GM19099 (cell line): ENCODE measurements at regions not wholly inside any gene's neighbourhood (a gene's known extent, or its start where the extent isn't known, plus 50 kb on each side); places are given as distances from the start of the nearest gene placed in this dataset.
A peak's percentile ranks its signal among the peaks of the same experiment; 100 is the strongest.

Experiments
- POLR2A ChIP-seq: IDR thresholded peaks from 3 replicates; pipeline ENCODE4 v1.6.1; 2011; ENCODE audit warnings: low read depth; ENCODE audit not compliant: insufficient read length; ENCODE audit errors: extremely low read depth

DNA sequence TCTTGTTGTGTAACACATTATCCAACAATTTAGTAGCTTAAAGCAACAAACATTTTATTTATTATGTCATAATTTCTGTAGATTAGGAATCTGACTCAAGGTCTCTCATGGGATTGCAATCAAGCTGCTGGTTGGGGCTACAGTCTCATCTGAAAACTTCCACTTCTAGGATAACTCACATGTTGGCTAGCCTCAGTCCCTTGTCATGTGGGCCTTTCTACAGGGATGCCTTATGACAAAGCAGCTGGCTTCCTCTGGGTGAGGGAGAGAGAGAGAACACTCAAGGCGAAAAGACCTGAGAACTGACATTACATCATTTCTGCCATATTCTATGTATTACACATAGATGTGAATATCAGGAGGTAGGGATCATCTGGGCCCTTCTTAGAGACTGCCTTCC is 317.9 kb upstream of the VRK2 start:
- no peak for TF ChIP-seq POLR2A

DNA sequence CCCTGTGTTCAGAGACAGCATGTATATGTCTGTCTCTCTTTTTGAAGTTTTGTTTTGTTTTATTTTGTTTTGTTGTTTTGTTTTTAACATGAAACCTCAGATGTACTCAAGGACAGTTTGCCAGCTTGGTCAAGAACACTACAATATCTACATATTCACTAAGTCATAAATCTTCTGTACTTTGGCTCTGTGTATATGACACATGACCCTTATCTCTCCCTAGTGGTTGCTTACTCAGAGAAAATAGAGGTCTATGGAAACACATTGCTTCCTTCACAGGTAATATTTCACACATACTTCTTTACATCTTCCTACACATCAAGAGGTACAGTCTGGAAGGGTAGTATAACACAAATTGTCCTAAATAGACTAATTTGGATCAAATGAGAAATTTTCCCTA is 312.6 kb upstream of the VRK2 start:
- no peak for TF ChIP-seq POLR2A

DNA sequence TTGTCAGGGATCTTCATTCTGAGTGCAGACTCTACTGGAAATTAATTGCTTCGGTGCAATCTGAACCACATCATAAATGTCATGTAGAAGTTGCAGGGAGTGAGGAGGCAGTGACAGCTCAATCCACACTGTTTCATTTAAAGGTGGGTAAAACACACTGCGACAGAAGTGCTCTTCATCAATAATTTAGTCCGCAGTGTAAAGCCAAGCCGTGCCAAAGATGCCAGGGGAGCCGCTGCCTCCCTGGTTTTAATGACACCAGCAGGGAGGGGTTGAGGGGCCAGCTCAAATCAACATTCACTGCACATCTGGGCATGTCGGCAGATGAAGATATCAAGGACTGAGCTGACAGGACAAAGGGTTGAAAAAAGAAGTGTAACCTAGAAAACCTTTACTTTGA is 305.7 kb upstream of the VRK2 start:
- TF ChIP-seq POLR2A: no peak

DNA sequence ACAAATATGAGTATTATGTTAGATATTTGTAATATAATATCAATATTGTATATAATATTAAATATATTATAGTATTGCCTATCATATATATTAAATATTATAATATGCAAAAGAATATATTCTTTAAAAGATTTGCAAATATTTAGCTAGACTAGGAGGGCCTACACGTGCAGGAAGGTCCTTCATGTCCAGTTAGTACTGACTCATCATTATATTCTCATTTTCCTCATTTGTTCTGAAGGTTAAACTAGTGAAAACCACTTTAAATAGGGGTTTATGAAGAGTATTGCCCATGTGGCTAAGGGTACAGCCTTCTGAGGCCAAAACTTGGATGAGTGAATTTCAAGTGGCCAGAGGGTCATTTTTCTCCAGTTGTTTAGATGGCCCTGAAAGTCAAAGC is 293.0 kb upstream of the VRK2 start:
- TF ChIP-seq POLR2A: no peak

DNA sequence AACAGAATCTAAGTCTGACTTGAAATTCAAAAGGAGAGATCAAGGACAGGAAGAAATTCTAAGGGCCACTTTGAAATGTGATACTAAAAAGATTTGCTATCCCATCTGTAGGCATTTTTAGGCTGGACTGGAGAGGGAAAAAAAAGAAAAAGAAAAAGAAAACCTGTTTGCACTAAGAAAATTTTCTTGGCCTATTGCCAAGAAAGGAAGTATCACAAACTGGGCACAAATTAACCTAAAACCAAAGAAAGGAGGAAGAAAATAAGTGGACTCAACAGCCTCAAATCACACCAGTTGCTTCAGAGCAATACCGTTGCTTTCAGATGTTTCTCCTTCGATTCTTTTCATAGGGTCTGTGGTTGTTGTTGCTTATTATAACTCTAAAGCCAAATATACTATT is 287.9 kb upstream of the VRK2 start:
- TF ChIP-seq POLR2A: no peak

DNA sequence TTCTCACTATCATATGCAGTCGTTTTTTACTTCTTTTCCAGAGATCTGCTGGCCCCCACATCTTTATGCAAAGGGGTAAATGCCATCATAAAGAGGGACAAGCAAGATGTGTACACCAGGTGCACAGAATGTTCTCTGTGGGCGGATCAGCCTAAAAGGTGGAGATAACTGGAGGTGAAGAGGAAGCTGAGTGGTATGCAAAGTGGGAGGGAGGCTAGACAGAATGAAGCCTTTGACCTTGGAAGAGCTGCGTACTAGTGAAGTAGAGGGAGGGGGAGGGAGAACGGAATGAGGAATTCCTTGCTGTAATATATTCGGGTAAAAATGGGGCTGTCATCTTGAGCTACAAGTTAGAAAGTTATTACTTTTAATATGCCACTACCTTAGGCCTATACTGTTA is 287.5 kb upstream of the VRK2 start:
- no peak for TF ChIP-seq POLR2A

DNA sequence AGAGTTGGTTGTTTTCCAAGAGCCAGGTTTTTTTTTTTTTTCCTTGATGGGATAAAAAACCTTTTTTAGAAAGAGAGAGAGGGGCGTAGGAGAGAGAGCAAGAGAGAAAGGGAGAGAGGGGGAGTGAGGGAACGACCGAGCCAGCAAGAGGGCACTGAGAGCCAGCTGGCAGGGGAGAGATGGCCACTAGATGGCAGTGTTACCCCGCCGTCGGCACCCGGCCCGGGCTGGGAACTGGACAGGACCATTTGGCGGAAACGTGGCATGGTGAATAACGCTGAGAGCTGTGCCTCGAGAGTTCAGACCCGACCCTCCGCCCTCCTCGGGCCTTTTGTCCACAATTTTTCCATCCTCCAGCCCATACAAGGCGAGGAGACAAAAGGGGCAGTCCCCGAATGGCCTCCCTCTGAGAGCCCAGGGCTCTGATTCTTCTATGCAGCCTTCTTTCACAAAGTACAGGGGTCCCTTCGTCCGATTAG is 286.7 kb upstream of the VRK2 start:
- peak; percentile 10 for TF ChIP-seq POLR2A

DNA sequence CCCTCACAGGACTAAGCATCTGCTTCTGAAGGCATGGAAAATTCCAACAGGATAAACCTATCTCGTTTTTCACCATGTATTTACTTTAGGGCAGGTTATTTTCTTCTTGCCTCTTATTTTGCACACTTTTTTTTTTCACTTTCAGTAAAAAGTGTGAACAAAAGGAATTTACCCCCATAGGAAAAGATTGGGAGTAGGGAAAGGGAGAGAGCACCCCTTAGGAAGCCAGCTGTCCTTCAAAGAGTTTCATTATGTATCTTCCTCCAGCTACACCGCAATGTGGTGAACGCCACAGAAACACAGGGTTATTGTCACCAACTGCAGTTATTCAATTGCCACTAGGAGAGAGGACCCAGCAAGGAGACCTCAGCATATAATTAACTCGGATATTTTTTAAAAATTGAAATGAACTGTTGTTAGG is 286.2 kb upstream of the VRK2 start:
- peak; percentile 3 for TF ChIP-seq POLR2A

DNA sequence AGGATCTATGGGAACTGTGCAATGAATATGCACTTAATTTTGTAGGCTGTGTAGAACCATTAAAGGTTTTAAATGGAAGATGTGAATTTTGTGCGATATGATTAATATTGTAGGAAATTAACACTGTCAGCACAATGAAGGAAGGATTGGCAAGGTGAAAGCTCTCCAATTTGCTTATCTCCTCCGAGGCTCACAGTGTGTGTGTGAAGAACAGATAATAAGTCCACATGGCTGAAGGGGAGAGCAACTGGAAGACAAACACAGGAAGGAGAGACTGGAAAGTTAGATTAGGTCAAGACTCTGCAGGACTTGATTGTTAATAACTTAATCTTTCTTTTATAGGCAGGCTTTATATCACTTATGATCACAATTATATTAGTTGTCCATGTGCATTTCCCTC is 269.7 kb upstream of the VRK2 start:
- TF ChIP-seq POLR2A: no peak

DNA sequence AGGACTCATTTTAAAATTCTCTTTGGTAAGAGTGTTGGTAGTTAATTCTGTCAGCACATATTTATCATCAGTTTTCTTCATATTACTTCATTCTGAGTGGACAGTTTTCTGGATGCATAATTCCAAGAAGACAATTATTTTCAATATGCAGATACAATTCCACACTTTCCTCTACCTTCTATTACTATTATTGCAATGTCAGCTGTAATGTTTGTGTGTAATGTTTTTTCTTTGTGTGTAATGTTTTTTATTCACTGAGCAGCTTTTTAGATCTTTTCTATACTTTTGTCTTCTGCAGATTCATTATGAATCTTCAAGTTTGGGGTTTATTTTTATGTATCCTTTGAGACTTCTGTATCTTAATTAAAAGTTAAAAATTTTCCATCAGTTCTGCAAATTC is 264.0 kb upstream of the VRK2 start:
- no peak for TF ChIP-seq POLR2A

DNA sequence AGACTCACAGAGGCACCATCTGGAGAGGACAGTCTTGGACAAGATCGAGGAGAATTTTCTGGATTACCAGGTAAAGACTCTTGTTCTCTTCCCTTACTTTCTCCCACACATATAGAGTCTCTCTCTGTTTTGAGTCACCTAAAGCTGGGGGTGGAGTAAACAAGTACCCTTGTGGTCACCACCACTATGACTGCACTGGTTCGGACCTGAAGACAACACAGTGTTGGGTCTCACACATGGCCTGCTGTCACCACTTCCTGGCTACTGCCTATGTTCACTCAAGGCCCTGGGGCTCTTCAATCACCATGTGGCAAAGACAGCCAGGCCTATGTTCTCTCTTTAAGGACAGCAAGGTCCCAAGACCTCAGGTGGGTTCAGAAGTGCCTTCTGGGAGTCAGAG is 253.3 kb upstream of the VRK2 start:
- no peak for TF ChIP-seq POLR2A

DNA sequence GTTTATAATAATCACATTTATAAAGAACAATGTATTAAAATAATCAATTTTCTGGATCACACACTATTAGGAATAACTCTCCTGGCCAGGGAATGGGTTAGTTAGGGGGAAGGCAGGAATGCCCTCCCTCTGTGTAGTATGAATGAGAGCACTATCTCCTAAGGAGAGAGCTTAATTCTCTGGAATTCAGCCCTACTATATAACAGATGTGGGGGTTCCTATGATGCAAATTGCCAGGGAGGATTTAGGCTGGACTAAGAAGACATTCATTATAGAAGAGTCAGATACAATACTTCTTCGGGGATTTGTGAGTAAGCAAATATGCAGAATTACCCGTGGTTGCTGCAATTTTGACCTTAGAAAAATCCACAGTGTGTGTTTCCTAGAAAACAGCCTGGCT is 250.1 kb upstream of the VRK2 start:
- no peak for TF ChIP-seq POLR2A

DNA sequence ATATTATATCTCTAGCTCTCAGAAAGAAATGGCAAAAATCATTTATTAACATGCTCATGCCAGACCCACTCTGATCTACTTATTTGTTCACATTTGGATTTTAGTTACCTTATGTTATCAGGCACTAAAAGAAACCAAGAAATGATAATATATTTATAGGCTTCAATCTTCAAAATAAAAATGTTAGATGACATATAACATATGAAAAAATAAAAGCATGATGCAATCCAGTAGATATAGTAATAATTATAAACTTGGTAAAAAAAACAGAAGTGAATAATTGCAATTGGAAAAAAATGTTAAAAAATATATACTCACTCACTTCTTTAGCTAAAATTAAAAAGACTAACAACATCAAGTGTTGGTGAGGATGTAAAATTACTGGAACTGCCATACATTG is 248.3 kb upstream of the VRK2 start:
- TF ChIP-seq POLR2A: no peak

DNA sequence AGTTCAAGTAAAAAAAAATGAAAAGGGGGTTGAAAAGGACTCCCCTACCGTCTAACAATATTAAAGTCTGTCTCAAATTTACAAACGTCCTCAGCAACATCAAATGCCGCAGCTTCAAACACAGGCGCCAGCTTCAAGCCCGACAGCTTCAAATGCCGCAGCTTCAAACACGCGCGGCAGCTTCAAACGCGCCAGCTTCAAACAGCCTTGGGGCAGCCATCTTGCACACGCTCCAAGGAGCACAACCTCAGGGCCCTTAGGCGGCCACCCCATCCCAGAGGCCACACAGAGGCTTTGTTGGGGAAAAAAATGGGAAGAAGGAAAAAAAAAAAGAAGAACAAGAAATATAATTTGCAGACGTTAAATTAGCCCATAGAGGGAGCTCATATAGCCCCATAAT is 244.4 kb upstream of the VRK2 start:
- TF ChIP-seq POLR2A: no peak

DNA sequence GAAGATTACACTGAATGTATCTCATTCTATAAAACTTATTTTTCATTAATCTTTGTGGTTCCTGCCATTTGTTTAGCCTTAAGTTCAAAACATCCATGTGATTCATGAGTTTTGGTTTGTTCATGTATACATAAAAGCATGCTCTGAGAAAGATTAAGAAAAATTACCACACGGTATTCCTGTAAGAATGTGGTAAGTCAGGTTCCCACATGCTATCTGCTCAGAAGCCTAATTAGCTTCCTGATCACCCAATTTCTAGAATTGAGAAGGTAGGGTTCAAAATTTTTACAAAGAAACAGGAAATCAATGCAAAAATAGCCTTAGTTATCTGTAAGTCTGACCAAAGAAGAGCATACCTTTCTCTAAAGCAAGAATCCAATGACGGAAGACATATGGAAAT is 241.6 kb upstream of the VRK2 start:
- TF ChIP-seq POLR2A: no peak

DNA sequence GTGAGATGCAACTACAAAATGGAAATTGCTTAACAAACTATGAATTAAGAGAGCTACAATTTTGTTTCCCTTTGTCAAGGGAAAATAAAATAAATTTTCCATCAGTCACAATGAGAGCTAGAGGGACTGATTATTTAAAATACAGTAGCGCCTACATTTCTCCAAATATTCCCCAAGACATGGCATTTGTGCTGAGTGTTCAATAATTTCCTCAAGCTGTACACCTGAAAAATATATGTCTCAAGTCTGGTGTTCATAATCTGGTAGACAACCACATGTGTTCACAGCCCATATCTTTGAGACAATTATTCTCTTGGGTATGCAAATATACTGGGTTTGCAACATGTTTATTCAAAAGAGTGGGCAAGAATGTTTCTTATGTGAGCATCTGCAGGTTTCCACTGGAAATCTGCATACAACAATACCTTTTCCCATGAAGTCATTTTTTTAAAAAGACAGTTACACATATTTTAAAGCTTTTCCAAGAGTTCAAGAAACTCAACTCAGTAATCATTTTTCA is 240.1 kb upstream of the VRK2 start:
- no peak for TF ChIP-seq POLR2A

DNA sequence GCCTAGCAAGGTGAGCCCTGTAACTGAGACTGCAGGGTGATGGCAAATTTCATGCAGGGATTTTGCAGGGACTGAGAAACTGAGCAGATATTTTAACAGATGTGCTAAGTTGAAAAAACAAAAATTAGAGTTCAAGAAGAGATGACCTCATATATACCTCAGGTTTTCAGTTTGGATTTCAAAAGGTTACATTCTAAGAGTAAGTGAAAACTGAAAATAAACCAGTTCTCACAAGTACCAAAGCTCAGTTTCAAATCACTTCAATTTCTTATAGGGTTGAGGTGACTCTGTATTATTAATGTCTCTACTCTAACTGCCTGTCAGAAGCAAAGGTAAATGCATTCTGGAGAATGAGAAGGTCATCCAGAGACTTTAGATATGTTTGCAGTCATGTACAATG is 237.4 kb upstream of the VRK2 start:
- TF ChIP-seq POLR2A: no peak
